GM18507 (cell line): ENCODE measurements at regions not wholly inside any gene's neighbourhood (a gene's known extent, or its start where the extent isn't known, plus 50 kb on each side); places are given as distances from the start of the nearest gene placed in this dataset.
"Not testable (repeated sequence)": the region's sequence is repeated elsewhere in the genome, so short reads cannot be mapped to it uniquely, and the experiment has no call there.

Source experiments
- DNase-seq: peaks from one replicate; pipeline ENCODE4 v3.0.0; 2011; ENCODE audit warnings: low read depth; ENCODE audit not compliant: insufficient read length; ENCODE audit errors: extremely low spot score
- FAIRE-seq: peaks from 2 replicates; lab custom pipeline; 2011; peaks lifted over from hg19 to GRCh38; lab: Jason Lieb, UNC

DNA sequence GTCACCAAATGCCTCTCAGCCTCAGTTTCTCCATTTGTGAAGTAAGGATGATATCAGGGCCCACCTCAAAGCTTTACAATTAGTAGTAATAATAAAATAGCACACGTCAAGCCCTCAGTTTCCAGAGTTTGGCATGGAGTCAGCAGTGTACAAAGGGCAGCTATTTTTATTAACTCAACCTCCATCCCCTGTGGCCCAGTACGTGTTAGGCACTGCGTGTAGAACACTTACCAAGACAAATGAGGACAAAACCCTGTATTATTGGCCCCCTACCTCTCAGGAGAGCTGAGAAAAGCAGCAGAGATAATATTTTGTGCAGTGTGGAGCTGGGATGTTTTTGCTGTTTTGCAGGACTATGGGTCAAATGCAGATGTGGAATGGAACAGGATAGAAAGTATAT lies 280.8 kb downstream of the C12orf75 start:
- FAIRE-seq (no peak), DNase-seq (no peak)

DNA sequence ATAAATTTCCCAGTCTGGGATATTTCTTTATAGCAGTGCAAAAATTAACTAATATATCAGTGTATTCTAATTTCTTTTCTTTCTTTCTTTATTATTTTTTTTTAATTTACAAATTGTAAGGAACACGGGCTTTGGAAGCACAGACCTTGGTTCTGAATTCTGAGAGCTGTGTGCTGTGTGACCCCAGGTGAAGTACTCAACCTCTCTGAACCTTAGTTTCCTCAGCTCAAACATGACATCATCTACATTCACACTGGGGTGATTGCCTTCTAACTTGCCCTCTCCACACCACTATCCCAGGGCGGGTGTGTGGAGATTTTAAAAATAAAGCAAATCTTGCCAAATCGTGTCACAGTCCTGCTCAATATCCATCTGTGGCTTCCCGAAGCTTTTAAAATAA lies 282.8 kb downstream of the C12orf75 start:
- FAIRE-seq: no peak

DNA sequence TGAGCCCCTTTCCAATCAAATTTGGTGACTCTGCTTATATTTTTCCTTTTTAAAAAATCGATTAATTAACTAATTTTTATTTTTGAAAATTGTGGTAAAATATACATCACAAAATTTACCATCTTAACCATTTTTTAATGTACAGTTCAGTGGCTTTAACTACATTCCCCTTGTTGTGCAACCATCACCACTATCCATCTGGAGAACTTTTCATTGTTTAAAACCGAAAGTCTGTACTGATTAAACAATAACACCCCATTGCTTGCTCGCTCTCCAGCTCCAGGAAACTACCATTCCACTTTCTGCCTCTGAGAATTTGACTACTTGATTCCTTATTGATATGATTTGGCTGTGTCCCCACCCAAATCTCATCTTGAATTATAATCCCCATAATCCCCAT lies 283.4 kb downstream of the C12orf75 start:
- DNase-seq (no peak), FAIRE-seq (no peak)

More for the DNA sequence above, 282.8 kb downstream of the C12orf75 start:
- DNase-seq: no peak

DNA sequence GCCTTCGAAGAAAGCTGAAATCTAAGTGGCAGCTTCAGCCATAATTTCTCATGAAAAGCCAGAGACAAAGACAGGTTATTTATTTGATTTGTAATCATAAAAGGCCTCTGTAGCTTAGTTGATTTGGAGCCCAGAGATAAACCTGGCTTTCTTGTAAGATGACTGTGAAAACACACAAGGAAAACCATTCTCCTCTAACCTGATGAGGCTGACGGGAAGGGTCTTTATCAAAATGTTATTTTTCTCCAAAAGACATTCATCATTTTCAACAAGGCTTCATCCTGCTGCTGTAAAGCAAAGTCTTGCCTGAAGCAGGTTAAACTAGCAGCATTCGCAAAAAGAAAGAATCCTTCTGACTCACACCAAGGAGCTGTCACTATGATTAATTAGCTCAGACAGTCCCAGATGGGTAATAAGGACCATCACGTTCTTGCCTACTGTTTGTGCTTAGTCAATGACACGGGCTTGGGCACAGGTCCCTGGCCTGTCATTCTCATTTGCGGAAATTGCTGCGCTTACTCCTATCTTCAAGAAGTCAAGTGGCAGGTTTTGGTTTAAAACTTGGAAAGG lies 286.6 kb downstream of the C12orf75 start:
- DNase-seq: no peak

GRCh38 chr12:105622220-105622619 lies 291.7 kb downstream of the C12orf75 start:
- no peak for FAIRE-seq

More for the DNA sequence above, 286.6 kb downstream of the C12orf75 start:
- no peak for FAIRE-seq

DNA sequence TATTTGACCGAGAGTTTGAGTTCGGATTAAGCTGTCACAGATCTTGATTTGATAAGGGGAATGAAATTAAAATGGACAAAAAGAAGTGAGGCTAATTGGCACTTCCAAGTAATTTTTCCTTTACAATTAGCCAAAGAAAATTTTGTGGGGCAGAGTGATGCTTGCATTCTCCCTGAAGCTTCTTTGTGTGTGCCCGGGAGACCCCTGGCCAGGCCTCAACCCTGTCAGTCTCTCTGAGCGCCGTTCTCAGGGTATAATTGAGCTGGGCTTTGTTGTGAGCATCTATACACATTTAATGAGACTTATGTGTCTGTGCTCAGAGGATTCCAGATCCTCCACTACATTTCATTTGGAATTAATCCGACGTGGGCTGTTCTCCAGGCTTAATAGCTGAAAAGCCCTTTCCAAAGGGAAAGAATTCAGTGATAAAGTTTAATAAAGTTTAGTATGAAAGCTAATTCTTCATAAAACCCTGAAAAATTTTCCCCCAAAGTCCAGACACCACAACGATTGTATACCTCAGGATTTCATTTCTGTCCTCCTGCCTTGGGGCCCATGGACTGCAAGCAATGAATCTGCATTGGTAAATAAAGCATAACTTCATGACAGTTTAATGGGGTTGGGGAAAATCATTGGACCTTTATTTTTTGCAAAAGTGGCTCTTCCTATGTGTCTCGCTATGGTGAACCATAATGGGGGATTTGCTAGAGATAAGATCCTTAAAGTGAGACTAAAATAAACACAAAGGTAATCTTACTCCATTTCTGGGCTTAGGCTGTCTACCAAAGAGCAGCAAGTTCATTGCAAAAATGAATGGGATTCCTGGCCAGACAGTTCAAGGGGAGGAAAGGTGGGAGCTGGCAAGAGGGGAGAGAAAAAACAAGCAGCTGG lies 292.6 kb downstream of the C12orf75 start:
- DNase-seq (no peak), FAIRE-seq (no peak)

More at GRCh38 chr12:105622220-105622619, 291.7 kb downstream of the C12orf75 start:
- DNase-seq: no peak

GRCh38 chr12:105626653-105627052 lies 296.2 kb downstream of the C12orf75 start:
- FAIRE-seq (no peak), DNase-seq (no peak)

GRCh38 chr12:105637470-105637869 lies 307.0 kb downstream of the C12orf75 start:
- FAIRE-seq (no peak), DNase-seq (no peak)

- FAIRE-seq (no peak), DNase-seq (no peak)
Measured at GRCh38 chr12:105640761-105641160, 310.3 kb downstream of the C12orf75 start.

- FAIRE-seq (no peak), DNase-seq (no peak)
Measured at GRCh38 chr12:105641749-105642148, 311.3 kb downstream of the C12orf75 start.

GRCh38 chr12:105644770-105645169 lies 314.3 kb downstream of the C12orf75 start:
- no peak for DNase-seq
- FAIRE-seq: no peak

DNA sequence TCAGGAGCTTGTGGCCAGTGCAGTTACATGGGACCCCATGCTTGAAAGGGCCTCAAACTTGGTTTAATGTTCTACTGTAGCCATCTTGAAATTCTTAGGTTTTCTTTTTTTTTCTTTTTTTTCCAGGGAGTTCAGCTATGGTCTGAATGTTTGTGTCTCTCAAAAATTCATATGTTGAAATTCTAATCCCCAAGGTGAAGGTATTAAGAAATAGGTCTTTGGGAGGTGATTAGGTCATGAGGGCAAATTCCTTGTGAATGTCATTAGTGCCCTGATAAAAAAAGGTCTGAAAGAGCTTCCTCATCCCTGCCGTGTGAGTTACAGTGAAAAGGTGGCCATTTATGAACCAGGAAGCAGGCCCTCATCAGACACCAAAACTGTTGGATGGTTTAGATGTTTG lies 324.1 kb downstream of the C12orf75 start:
- FAIRE-seq: no peak

DNA sequence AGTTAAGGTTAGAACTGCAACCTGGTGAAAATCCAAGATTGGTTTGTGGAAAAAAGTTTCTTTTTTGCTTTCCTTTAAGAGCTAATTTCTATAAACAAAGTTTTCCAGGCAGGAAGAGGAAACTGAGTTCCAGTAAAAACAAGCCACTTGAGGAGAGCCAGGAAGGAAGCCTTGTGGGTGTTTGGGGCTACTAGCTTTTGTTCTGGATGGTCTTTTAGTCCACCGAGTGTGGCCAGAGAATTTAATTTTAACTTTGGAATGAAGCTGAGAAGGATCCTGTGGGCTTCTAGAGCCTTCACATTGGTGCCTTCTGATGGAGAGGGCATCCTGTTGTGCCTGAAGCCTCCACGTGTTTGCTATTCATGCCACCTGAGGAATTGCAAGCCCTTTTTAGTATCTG lies 327.9 kb downstream of the C12orf75 start:
- FAIRE-seq: no peak

More for the DNA sequence above, 324.1 kb downstream of the C12orf75 start:
- DNase-seq: no peak

GRCh38 chr12:105659355-105660075 lies 329.0 kb downstream of the C12orf75 start:
- DNase-seq: no peak
- FAIRE-seq: no peak

More for the DNA sequence above, 327.9 kb downstream of the C12orf75 start:
- no peak for DNase-seq

- not testable (repeated sequence) for DNase-seq, FAIRE-seq
Measured at GRCh38 chr12:105664765-105665164, 334.3 kb downstream of the C12orf75 start.

GRCh38 chr12:105665366-105665765 lies 334.9 kb downstream of the C12orf75 start:
- FAIRE-seq (no peak), DNase-seq (no peak)

- DNase-seq (no peak), FAIRE-seq (no peak)
Measured at GRCh38 chr12:105667973-105668743, 337.7 kb downstream of the C12orf75 start.

DNA sequence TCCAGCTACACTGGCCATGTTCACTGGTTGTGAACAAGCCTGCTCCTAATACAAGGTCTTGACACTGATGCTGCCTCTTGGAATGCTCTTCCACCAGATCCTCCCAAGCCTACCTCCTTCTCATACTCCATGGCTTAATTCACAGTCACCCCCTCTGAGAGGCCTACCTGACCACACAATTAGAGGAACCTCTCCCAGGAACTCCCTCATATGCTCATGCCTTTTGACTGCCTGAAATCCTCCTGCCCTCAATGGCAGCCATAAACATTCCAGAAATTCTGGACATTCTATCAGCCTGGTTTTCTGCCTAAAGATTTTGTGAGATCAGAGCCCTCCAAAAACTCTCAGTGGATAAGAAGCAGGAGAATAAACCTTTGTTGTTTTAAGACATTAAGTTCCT lies 340.2 kb downstream of the C12orf75 start:
- DNase-seq (no peak), FAIRE-seq (no peak)

DNA sequence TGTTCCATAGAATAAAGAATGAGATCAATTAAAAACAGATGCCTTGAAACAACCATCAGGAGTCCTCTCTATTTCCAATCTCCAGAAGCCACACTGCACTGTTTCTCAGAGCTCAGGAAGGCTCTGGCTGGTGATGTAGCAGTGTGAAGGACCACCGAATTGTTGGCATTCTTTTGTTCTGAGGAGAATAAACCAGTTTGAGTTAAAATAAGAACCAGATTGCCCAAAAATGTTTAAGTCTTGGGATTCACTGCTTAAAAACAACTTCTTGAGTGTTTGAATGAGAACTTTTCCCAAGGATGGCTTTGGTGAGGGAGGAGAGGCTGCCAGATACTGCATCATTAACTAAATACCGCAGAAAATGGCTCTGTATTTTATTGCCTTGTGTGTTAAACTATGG lies 341.2 kb downstream of the C12orf75 start:
- FAIRE-seq (no peak), DNase-seq (no peak)
